OCI-LY7 (cell line): ENCODE measurements at regions not wholly inside any gene's neighbourhood (a gene's known extent, or its start where the extent isn't known, plus 50 kb on each side); places are given as distances from the start of the nearest gene placed in this dataset.

Experiments
- CTCF ChIP-seq: fragments of 200-600 bp; sonication (generic); conservative IDR thresholded peaks from 2 replicates; pipeline ENCODE4 v1.5.1; 2014; ENCODE audit warnings: mild to moderate bottlenecking, antibody characterized with exemption, low read length, moderate library complexity, mixed read lengths
- EZH2phosphoT487 ChIP-seq: fragments of 200-600 bp; sonication (generic); IDR thresholded peaks from 2 replicates; pipeline ENCODE4 v1.6.1; 2018; ENCODE audit warnings: low read depth, borderline replicate concordance, mild to moderate bottlenecking, mixed run types, antibody characterized with exemption, low read length, moderate library complexity, mixed read lengths

- TF ChIP-seq CTCF (no peak), EZH2phosphoT487 (no peak)
Observed at GRCh38 chr11:13135385-13136271, 126.5 kb downstream of the RASSF10 start.
